Neutrophil (primary cell): ENCODE measurements at regions not wholly inside any gene's neighbourhood (a gene's known extent, or its start where the extent isn't known, plus 50 kb on each side); places are given as distances from the start of the nearest gene placed in this dataset.
"Not testable (repeated sequence)": the region's sequence is repeated elsewhere in the genome, so short reads cannot be mapped to it uniquely, and the experiment has no call there.

Source experiments
- H3K27ac ChIP-seq: fragments of 200-600 bp; sonication (generic); 2 replicates; pipeline ENCODE4 v1.5.1; 2016; ENCODE audit warnings: mild to moderate bottlenecking, moderate library complexity
- H3K27me3 ChIP-seq: fragments of 200-600 bp; sonication (generic); 2 replicates; pipeline ENCODE4 v1.6.0; 2016; ENCODE audit warnings: mild to moderate bottlenecking
- H3K36me3 ChIP-seq: fragments of 200-600 bp; sonication (generic); 2 replicates; pipeline ENCODE4 v1.5.1; 2017
- H3K4me1 ChIP-seq, 2 experiments: fragments of 200-600 bp in 1 of 2; sonication (generic) in 1 of 2; 1 replicate in 1 of 2; 2 replicates in 1 of 2; pipeline versions ENCODE4 v1.5.1 to v1.6.1; 2013 to 2016; ENCODE audit warnings: low read depth in 1 of 2, low read length in 1 of 2, mild to moderate bottlenecking in 1 of 2, moderate library complexity in 1 of 2; ENCODE audit not compliant: control insufficient read depth in 1 of 2, insufficient read depth in 1 of 2
- H3K4me3 ChIP-seq, 2 experiments: fragments of 200-600 bp in 1 of 2; sonication (generic) in 1 of 2; 1 replicate in 1 of 2; 2 replicates in 1 of 2; pipeline ENCODE4 v1.5.1; 2013 to 2016; ENCODE audit warnings: low read depth in 1 of 2, low read length in 1 of 2, mild to moderate bottlenecking in 1 of 2, moderate library complexity in 1 of 2
- H3K9me3 ChIP-seq: fragments of 200-600 bp; sonication (generic); 2 replicates; pipeline ENCODE4 v1.5.1; 2016
- CTCF ChIP-seq: fragments of 200-600 bp; sonication (generic); IDR thresholded peaks from 2 replicates; pipeline ENCODE4 v1.5.1; 2016; ENCODE audit warnings: antibody characterized with exemption

GRCh38 chr10:124168991-124169802 is 75.8 kb upstream of the CHST15 start:
- H3K36me3 ChIP-seq = no peaks in the 10 kb centered on the region
- no peak overlapping the region for H3K27ac ChIP-seq
- H3K9me3 ChIP-seq = no peaks in the 10 kb centered on the region
- no peak for TF ChIP-seq CTCF
- H3K4me1 ChIP-seq = no peaks in the 10 kb centered on the region
- H3K4me3 ChIP-seq = no peak overlapping the region
- H3K27me3 ChIP-seq = no peaks in the 10 kb centered on the region

GRCh38 chr10:124168581-124168980 is 75.2 kb upstream of the CHST15 start:
- Histone ChIP-seq H3K27ac (no peak overlapping the region), H3K36me3 (no peaks in the 10 kb centered on the region), H3K27me3 (no peaks in the 10 kb centered on the region), H3K4me1 (no peaks in the 10 kb centered on the region), H3K4me3 (no peak overlapping the region), H3K9me3 (no peaks in the 10 kb centered on the region)
- TF ChIP-seq CTCF = no peak

- not testable (repeated sequence) for H3K4me1 ChIP-seq, H3K4me3 ChIP-seq, H3K36me3 ChIP-seq, H3K9me3 ChIP-seq, H3K27ac ChIP-seq, H3K27me3 ChIP-seq
These were observed 74.5 kb upstream of the CHST15 start for GRCh38 chr10:124167925-124168324.

- Histone ChIP-seq H3K9me3 (no peaks in the 10 kb centered on the region), H3K27me3 (peaks cover 2% of the 10 kb centered on the region), H3K36me3 (no peaks in the 10 kb centered on the region), H3K4me1 (no peaks in the 10 kb centered on the region), H3K27ac (peak overlapping the region; percentile 46), H3K4me3 (no peak overlapping the region)
- TF ChIP-seq CTCF = no peak
These were observed 73.2 kb upstream of the CHST15 start for GRCh38 chr10:124166431-124167125.

- Histone ChIP-seq H3K36me3 (no peaks in the 10 kb centered on the region), H3K4me3 (no peak overlapping the region), H3K9me3 (no peaks in the 10 kb centered on the region), H3K27ac (no peak overlapping the region), H3K4me1 (no peaks in the 10 kb centered on the region), H3K27me3 (peaks cover 8% of the 10 kb centered on the region)
- TF ChIP-seq CTCF = no peak
These were observed 72.4 kb upstream of the CHST15 start for GRCh38 chr10:124165827-124166226.

GRCh38 chr10:124165311-124165710 is 71.9 kb upstream of the CHST15 start:
- Histone ChIP-seq H3K27me3 (peaks cover 12% of the 10 kb centered on the region), H3K9me3 (no peaks in the 10 kb centered on the region), H3K4me3 (no peak overlapping the region), H3K4me1 (no peaks in the 10 kb centered on the region), H3K27ac (no peak overlapping the region), H3K36me3 (no peaks in the 10 kb centered on the region)
- no peak for TF ChIP-seq CTCF
